ENCODE measurements at regions not wholly inside any gene's neighbourhood (a gene's known extent, or its start where the extent isn't known, plus 50 kb on each side); places are given as distances from the start of the nearest gene placed in this dataset.

- Histone ChIP-seq H3K9me3 (no peaks in the 10 kb centered on the region), H3K36me3 (no peaks in the 10 kb centered on the region), H3K4me3 (no peak overlapping the region), H3K4me1 (no peaks in the 10 kb centered on the region), H3K27me3 (no peaks in the 10 kb centered on the region), H3K27ac (no peak overlapping the region)
- intact Hi-C loops (cut with DNase I; ENCODE audit: low total_unique reads): no loop called here
- no peak for DNase-seq
- WGBS, 5 donors: 81 to 91% (median 91%) methylated on average over 3 of the region's 3 CpGs
- TF ChIP-seq, protein P1, sequence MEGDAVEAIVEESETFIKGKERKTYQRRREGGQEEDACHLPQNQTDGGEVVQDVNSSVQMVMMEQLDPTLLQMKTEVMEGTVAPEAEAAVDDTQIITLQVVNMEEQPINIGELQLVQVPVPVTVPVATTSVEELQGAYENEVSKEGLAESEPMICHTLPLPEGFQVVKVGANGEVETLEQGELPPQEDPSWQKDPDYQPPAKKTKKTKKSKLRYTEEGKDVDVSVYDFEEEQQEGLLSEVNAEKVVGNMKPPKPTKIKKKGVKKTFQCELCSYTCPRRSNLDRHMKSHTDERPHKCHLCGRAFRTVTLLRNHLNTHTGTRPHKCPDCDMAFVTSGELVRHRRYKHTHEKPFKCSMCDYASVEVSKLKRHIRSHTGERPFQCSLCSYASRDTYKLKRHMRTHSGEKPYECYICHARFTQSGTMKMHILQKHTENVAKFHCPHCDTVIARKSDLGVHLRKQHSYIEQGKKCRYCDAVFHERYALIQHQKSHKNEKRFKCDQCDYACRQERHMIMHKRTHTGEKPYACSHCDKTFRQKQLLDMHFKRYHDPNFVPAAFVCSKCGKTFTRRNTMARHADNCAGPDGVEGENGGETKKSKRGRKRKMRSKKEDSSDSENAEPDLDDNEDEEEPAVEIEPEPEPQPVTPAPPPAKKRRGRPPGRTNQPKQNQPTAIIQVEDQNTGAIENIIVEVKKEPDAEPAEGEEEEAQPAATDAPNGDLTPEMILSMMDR (IDR thresholded peaks at IDR 0.05): no peak
- no peak for TF ChIP-seq POLR2A (IDR thresholded peaks at IDR 0.05)
- TF ChIP-seq EP300 (IDR thresholded peaks at IDR 0.05): no peak
- TF ChIP-seq POLR2AphosphoS5 (IDR thresholded peaks at IDR 0.05): no peak
Observed at GRCh38 chr11:109762546-109762945, 330.6 kb upstream of the ZC3H12C start.

DNA sequence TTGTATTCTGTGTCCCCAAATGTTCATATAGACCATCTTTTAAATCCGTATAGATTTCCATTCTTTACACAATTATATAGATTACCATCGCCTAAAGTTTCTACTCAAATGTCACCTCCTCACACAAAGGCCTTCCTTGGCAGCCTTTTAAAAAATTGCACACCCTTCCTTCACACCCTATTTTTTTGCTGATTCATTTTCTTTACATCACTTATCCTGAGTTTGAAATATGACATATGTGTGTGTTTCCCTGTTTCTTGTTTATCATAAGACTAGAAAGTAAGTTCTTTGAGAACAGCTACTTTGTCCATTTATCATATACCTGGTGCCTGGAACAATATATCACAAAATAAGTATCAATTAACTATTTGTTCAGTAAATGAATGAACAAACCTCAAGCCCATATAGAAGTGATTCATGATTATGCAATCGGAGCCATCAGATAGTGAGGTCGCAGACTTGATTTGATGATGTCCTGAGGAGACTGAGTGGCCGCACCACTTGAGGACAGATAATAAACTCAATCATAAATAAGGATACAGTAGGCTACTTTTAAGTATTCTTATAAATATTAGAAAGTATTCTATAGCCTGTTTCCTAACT lies 327.4 kb upstream of the ZC3H12C start:
- Histone ChIP-seq H3K36me3 (no peaks in the 10 kb centered on the region), H3K4me1 (no peaks in the 10 kb centered on the region), H3K4me3 (no peak overlapping the region), H3K27ac (no peak overlapping the region), H3K9me3 (no peaks in the 10 kb centered on the region), H3K27me3 (no peaks in the 10 kb centered on the region)
- no peak for TF ChIP-seq POLR2A (IDR thresholded peaks at IDR 0.05)
- no peak for DNase-seq
- WGBS, 5 donors: 76 to 90% (median 83%) methylated on average over 5 of the region's 5 CpGs
- intact Hi-C loops (cut with DNase I; ENCODE audit: low total_unique reads): no loop called here

DNA sequence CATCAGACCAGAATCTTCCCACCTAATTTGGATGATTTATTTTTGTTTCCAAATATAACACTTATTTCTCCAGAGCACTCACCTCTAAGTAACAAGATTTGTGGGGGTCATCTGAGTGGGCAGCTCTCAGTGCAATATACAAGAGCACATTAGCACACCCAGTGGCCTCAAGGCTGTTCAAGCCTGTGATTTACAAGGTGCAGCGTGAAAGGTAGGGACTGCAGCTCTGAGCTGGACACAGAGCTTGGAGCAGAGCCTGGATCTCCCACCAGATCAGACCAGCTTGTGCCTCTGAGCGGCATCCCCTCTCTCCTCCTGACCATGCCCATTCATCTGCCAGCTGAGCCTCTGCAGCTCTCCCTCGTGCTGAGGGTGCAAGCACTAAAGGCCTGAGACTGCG lies 323.3 kb upstream of the ZC3H12C start:
- H3K36me3 ChIP-seq: no peaks in the 10 kb centered on the region
- intact Hi-C loops (cut with DNase I; ENCODE audit: low total_unique reads): no loop called here
- no peaks in the 10 kb centered on the region for H3K9me3 ChIP-seq
- DNase-seq: peak in 1 of 2 donors; percentile 12
- 58 to 73% (median 62%) methylated on average over 4 of the region's 4 CpGs for WGBS, 5 donors
- peaks cover 0 to 3% (median 0%) of the 10 kb centered on the region in 4 donors for H3K4me1 ChIP-seq
- no peak overlapping the region for H3K4me3 ChIP-seq
- no peaks in the 10 kb centered on the region for H3K27me3 ChIP-seq
- no peak overlapping the region for H3K27ac ChIP-seq
- TF ChIP-seq, protein P1 (IDR thresholded peaks at IDR 0.05): no peak
- TF ChIP-seq POLR2AphosphoS5 (IDR thresholded peaks at IDR 0.05): no peak
- TF ChIP-seq POLR2A (IDR thresholded peaks at IDR 0.05): no peak
- TF ChIP-seq EP300 (IDR thresholded peaks at IDR 0.05): no peak

- H3K4me3 ChIP-seq: no peak overlapping the region
- H3K9me3 ChIP-seq: no peaks in the 10 kb centered on the region
- no peaks in the 10 kb centered on the region for H3K27me3 ChIP-seq
- intact Hi-C loops (cut with DNase I; ENCODE audit: low total_unique reads): no loop called here
- no peak for DNase-seq
- peaks cover 0 to 4% (median 0%) of the 10 kb centered on the region in 4 donors for H3K4me1 ChIP-seq
- no peak overlapping the region for H3K27ac ChIP-seq
- H3K36me3 ChIP-seq: no peaks in the 10 kb centered on the region
- TF ChIP-seq, protein P1 (IDR thresholded peaks at IDR 0.05): no peak
- no peak for TF ChIP-seq POLR2AphosphoS5 (IDR thresholded peaks at IDR 0.05)
- TF ChIP-seq EP300 (IDR thresholded peaks at IDR 0.05): no peak
- TF ChIP-seq POLR2A (IDR thresholded peaks at IDR 0.05): no peak
Observed at GRCh38 chr11:109770323-109770722, 322.9 kb upstream of the ZC3H12C start.

- Histone ChIP-seq H3K27ac (no peak overlapping the region), H3K27me3 (no peaks in the 10 kb centered on the region), H3K4me1 (peaks cover 0 to 4% (median 0%) of the 10 kb centered on the region in 4 donors), H3K4me3 (no peak overlapping the region), H3K36me3 (no peaks in the 10 kb centered on the region), H3K9me3 (no peaks in the 10 kb centered on the region)
- DNase-seq: peak in 1 of 2 donors; percentile 64
- WGBS, 5 donors: 77 to 91% (median 85%) methylated on average over 1 of the region's 1 CpG
- TF ChIP-seq POLR2AphosphoS5 (IDR thresholded peaks at IDR 0.05) (no peak), EP300 (IDR thresholded peaks at IDR 0.05) (no peak)
- TF ChIP-seq, protein P1 (IDR thresholded peaks at IDR 0.05): no peak
- intact Hi-C loops (cut with DNase I; ENCODE audit: low total_unique reads): no loop called here
Observed at GRCh38 chr11:109772892-109773291, 320.3 kb upstream of the ZC3H12C start.
